NCI-H1930 (cell line): ENCODE measurements at regions not wholly inside any gene's neighbourhood (a gene's known extent, or its start where the extent isn't known, plus 50 kb on each side); places are given as distances from the start of the nearest gene placed in this dataset.

ENCODE experiments used
- DNase-seq, 2 experiments: peaks; one replicate each; lab custom pipeline; 2025; lab: John Stamatoyannopoulos, UW

- no peak for DNase-seq
Measured at GRCh38 chr2:219769090-219769910, 141.9 kb downstream of the SLC4A3 start.

DNA sequence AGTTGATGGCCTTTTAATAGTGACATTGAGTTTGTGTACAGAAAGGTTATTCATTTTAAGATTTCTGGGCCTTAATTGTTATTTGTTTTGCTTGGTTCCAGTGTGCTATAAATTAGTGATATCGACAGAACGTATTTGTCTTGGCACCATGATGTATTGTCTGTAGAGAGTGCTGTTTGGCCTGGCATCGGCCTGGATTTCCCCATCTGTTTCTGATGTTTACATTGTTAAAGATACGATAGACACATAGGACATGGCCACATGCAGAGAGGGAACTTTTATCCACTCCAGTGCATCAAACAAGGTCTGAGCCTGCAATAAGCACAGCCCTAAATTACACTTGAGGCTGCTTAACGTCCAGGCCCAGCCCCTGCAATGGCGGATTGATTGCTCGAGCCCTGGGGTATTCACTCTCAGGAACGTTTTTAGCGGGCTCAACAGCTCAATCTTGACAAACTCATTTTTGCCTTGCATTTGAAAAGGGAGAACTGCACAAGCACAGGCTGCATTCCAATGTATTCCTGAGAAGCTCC, 144.7 kb downstream of the SLC4A3 start:
- no peak for DNase-seq

DNA sequence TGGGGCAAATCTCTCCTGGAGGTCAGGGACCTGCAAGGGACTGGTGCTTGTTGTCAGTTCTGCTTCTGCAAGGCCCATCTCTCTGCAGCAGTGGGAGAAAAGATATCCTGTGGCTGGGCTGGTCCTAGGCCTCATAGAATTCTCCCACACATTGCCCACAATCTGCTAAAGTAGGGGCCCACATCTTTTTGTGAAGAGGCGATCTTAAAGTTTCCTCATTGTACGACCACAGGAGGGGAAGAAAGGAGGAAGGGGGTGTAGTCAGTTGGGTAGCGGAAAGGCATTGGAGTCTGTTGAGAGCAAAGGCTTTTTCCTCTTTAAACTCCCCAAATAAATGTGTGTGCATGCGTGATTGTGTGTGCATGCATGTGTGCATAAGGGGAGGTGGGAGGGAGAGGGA, 145.3 kb downstream of the SLC4A3 start:
- no peak for DNase-seq

DNA sequence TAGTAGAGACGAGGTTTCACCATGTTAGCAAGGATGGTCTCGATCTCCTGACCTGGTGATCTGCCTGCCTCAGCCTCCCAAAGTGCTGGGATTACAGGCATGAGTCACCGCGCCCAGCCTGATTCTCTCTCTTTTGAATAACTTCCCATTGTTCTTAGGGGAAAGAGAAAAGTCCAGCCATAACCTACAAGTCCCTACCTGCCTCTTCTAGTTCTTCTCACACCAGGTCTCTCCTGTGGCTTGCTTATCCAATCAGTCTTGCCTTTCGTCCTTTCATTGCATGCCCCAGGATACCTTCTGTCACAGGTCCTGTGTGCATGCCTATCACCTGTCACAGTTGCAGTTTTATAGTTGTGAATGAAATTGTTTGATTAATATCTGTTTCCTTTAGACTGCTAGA, 148.1 kb downstream of the SLC4A3 start:
- DNase-seq: no peak

DNA sequence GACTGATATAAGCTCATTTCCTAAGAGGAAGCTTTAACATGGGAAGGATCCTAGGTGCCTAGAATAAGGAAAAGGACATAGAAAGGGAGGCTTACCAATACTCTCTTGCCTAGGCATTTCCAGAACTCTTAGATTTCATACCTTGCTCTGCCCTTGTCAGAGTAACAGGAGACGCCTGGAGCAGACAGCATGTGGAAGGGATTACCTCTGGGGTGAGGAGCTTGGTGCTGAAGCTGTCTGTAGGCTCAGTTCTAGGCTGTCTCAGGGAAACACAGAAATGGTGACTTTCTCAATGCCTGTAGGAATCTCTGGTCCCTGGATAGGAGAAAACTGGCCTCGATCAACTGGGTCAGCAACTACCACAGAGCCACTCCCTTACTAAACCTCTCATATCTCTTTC, 150.0 kb downstream of the SLC4A3 start:
- no peak for DNase-seq

- DNase-seq: no peak
Measured at GRCh38 chr2:219778189-219778588, 150.8 kb downstream of the SLC4A3 start.

GRCh38 chr2:219782737-219783348, 155.4 kb downstream of the SLC4A3 start:
- no peak for DNase-seq

- DNase-seq: no peak
Measured at GRCh38 chr2:219783359-219783975, 156.0 kb downstream of the SLC4A3 start.

GRCh38 chr2:219784178-219784577, 156.7 kb downstream of the SLC4A3 start:
- no peak for DNase-seq

DNA sequence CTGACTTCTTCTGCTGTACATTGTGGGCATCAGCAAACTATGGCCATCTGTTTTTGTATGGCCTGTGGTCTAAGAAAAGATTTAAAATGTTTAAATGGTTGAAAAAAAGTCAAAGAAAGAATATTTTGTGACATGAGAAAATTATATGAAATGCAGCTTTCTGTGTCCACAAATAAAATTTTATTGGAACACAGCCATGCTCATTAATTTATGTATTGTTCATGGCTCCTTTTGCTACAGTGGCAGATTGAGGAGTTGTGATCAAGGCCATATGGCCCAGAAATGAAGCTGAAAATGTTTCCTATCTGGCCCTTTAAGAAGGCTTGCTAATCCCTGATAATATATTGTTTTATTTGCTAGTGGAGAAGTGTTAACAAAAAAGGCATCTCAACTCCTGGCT, 162.0 kb downstream of the SLC4A3 start:
- no peak for DNase-seq

GRCh38 chr2:219792446-219792845, 165.0 kb downstream of the SLC4A3 start:
- DNase-seq: no peak

- DNase-seq: no peak
Measured at GRCh38 chr2:219798430-219798829, 171.0 kb downstream of the SLC4A3 start.

DNA sequence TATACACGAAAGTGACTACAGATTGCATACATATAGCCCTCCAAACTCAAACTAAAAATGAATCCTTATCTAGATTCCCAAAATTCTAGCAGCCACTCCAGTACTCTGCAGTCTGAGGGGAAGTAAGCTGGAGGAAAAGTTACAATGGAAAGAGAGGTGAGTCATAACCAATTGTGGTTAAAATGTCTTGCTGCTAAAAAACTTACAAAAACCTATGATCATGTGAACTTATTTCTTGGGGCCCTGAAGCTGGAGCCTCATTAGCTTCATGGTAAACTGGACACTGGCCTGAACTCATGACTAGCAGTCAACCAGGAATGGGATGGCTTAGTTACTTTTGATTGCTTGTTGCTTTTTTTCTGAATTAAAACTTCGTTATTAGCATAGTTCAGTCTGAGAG, 175.9 kb downstream of the SLC4A3 start:
- no peak for DNase-seq

- no peak for DNase-seq
Measured at GRCh38 chr2:219810895-219811294, 183.5 kb downstream of the SLC4A3 start.

DNA sequence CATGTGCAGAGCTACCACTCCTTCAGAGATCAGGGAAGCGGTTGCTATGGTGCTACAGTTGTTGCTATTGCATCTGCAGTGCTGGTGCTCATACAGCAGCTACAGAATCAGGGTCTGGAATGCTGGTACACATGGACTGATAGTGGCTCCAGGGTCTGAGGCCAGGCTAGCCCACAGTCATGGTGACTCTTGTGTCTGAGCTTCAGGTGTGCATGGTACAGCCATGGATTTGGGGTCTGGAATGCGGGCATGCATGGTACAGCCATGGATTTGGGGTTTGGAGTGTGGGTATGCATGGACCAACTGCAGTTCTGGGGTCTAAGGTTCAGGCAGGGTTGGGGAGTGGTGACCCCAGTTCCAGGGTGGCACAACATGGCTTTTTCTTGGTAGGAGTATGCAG, 185.2 kb downstream of the SLC4A3 start:
- no peak for DNase-seq

GRCh38 chr2:219820767-219821166, 193.3 kb downstream of the SLC4A3 start:
- no peak for DNase-seq

DNA sequence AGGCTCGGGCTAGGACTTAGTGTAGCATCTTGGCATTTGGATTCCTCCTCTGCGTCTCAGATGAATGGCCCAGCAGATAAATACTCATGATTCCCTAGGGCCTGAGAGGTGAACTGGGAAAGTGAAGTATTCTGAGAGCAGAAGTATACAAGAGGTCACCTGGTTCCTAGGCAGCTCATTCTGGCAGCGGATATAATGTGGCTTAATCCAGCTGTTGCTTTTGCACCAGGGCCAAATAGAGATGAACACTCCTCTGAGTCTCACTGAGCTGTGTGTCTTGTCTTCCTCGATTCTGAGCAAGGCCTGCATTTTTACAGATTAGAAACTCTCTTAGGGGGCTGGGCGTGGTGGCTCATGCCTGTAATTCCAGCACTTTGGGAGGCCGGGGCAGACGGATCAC, 196.1 kb downstream of the SLC4A3 start:
- DNase-seq: no peak

DNA sequence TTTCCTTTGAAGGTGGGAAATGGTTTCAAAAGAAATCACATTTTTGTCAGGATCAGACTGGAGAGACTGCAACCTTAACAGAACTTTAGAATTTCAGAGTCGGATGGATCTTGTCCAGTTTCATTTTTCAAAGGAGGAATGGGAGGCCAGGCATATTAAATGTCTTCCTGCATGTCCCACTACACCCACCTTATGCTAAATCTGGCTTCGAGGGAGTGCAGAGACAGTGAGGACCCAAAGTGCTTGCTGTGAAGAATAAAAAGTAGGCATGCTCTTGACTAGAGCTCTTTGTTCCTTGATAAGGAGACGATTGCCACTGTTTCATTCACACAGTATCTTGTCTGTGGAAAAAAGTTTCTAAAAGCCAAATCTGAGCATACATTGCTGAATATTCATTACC, 197.6 kb downstream of the SLC4A3 start:
- no peak for DNase-seq

- DNase-seq: no peak
Measured at GRCh38 chr2:219828127-219828526, 200.7 kb downstream of the SLC4A3 start.

DNA sequence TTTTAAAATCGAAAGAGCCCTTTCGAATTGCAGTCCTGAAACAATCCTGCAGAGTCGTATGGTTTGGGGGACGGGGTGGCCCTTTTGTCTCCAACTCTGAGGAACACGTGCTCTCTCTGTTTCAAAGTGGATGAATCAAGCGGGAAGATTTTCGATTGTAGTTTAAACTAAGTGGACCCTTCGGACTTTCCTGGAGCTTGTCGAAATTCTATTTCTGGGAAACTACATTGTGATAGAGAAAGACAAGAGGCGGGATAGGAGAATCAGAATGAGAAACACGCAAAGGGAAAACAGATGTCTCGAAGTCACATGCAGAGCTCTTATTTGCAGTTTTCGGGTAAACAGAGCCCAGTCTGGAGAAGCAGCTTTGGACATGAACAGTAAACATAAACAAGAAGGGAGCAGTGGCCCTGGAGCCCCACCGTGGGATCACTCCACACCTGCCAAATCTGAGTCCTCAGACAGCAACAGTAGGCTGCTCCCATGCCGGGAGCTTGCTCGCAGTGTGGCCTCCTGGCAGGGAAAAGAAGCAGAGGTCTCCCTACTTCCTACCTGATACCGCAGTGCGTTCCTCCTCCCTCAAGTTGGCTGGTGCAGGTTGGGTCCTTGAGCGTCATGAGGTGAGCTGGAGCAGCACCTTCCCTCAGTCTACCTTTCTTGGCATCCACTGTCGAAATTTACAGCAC, 202.4 kb downstream of the SLC4A3 start:
- DNase-seq: no peak

DNA sequence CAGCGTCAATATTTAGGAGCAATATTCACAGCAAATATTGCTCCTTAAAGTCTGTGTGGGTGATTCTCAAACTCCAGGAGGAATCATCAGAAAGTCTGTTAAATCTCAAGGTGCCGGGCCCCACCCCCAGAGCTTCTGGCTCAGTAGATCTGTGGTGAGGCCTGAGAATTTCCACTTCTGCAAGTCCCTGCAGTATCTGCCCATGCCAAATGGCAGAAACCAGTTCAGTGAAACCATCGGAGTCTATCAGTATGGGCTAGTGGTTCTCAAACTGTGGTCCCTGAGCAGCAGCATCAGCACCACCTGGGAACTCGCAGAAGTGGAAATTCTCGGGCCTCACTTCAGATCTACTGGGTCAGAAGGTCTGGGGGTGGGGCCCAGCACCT, 202.9 kb downstream of the SLC4A3 start:
- DNase-seq: no peak

DNA sequence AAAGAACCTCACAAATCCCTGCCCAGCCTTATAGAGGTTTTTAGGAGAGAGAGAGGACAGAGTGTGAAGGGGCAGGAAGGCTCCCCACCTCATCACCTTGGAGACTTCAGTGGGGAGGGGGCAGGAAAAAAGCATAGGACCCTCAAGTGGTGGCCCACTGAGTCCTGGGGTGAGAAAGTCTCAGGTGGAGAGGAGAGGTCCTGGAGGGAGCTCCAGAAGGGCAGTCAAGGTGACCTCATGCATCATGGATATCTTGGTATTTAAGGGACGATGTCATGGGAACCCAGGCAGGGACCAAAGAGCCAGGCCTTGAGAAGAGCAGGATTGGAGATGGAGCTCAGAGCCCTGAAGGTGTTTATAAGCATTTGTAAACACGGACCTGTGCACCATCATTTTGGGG, 204.5 kb downstream of the SLC4A3 start:
- DNase-seq: no peak

- no peak for DNase-seq
Measured at GRCh38 chr2:219832904-219833303, 205.5 kb downstream of the SLC4A3 start.
